ENCODE measurements at regions not wholly inside any gene's neighbourhood (a gene's known extent, or its start where the extent isn't known, plus 50 kb on each side); places are given as distances from the start of the nearest gene placed in this dataset.
"Not testable (repeated sequence)": the region's sequence is repeated elsewhere in the genome, so short reads cannot be mapped to it uniquely, and the experiment has no call there.

DNA sequence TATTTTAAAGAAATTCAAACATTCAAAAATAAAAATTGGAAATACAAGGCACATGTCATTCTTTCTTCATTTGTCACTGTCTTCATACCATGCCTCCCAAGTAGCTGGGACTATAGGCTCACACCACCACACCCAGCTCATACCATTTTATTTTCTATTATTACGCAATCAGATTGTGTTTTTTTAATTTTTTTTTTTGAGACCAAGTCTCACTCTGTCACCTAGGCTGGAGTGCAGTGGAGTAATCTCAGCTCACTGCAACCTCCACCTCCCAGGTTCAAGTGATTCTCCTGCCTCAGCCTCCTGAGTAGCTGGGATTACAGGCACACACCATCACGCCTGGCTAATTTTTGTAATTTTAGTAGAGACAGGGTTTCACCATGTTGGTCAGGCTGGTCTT, 526.1 kb downstream of the DTWD2 start:
- not testable (repeated sequence) for DNase-seq

GRCh38 chr5:118461436-118461835, 526.9 kb downstream of the DTWD2 start:
- DNase-seq, result no peak

GRCh38 chr5:118459490-118459889, 528.9 kb downstream of the DTWD2 start:
- no peak for DNase-seq

DNA sequence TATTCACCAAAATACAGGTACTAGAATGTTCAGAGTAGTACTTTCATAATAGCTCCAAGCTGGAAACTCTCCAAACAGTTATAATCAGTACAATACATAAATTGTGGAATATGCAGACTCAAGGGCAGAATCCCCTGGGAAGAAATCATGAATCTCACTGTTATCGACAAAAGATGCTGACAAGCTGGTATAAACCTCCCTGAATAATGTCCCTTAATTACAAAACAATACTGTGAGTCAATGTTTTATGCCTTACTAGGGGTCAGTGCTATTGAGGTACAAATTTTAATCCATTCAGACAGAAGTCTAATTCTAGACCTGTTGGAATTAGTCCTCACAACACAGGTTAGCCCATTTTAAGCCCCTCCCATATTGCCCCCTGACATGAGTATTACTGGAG, 532.3 kb downstream of the DTWD2 start:
- no peak for DNase-seq

DNA sequence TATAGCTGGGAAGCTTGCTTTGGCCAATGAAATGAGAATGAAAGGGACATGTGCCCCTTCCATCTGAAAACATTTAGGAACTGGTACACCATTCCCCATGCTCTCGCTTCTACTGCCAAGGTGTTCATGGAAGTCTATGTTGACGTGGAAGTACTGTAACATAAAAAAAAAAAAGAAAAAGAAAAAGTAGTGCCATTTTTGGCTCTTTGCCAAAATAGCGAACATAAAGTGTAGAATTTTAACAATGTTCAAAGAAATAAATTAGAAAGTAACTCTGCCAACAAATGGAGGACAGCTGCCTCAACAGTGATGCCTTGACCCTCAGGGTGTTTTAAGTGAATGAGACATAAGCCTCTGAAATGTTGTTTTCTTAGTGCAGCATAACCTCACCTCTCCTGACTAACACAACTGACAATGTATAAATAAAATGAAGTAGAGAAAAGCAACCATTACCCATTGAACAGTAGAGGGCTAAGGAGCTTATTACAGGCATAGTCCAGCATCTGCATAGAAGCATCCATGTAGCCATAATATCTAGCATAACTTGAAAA, 536.6 kb downstream of the DTWD2 start:
- DNase-seq, result no peak

GRCh38 chr5:118450554-118451332, 537.6 kb downstream of the DTWD2 start:
- DNase-seq, result no peak

DNA sequence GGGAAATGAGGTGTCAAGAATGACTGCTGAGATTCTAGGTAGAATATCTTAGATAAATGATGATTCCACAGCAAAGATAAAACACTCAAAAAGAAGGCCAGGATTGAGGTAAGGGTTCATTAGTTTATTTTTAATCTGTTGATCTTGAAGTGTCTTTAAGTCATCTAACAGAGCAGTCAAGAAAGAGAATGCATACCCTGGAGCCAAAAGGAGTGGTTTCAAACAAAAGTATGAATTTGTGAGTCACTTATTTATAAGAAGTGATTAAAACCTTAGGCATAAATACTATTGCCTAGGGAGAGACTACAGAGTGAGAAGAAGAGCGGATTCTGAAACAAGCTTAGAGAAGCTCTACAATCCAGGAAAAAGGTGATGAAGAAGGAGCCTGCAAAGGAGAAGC, 541.0 kb downstream of the DTWD2 start:
- DNase-seq, result no peak

DNA sequence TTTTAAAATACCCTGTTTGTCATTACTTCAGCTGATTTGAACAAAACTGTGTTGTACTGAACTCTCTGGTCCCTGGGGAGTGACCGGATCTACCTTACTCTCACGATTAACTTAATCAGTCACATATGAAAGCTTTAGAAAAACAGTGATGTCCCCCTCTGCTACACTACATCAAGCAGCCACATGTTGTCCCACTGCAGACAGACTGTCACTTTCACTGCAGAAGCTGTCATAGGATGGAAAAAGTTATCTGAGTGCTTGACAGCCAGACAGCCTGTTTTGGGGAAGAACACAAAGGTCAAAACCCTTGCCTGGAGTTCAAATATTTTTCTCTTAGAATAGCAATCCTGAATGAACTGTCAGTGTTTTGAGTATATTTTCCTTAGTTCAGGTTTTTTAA, 546.4 kb downstream of the DTWD2 start:
- no peak for DNase-seq

- DNase-seq, result no peak
Measured at GRCh38 chr5:118441034-118441433, 547.3 kb downstream of the DTWD2 start.

GRCh38 chr5:118440496-118440895, 547.9 kb downstream of the DTWD2 start:
- DNase-seq, result no peak

DNA sequence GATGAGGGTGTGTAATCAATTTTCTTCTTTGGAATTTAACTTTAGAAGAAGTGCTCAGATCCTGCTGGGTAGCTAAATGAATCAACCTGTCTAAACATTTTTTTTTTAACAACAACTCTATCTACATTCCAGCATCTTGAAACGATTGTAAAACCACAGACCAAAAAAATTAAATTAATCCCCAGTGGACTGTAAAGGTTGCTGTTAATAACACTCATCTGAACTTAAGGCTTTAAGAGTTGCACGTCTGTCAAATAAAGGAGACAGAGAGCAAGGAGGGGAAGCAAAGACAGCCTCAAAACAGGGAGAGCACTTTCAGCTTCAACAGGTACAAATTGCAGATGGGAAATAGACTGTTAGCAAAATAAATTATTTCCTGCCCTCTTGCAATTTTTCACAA, 548.5 kb downstream of the DTWD2 start:
- DNase-seq, result no peak

- DNase-seq, result no peak
Measured at GRCh38 chr5:118435131-118435530, 553.2 kb downstream of the DTWD2 start.

- no peak for DNase-seq
Measured at GRCh38 chr5:118434522-118434921, 553.8 kb downstream of the DTWD2 start.

- no peak for DNase-seq
Measured at GRCh38 chr5:118430076-118430475, 558.3 kb downstream of the DTWD2 start.

DNA sequence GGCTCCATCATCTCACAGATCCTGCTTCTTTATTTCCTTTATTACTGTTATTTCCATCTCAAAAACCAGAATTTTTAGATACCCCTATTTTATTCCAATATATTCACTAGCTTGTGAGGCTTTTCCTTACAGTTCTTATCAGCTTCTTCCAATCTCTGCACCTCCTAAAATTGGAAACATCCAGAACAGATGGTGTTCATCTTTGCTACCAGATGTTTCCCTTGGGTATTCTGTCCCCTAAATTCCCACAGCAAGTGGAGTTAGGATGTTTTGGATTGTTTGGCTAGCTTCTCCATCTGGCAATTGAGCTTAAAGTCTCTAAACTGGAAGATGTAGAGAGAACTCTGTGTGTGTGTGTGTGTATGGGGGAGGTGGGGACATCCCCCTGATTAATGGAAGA, 580.4 kb downstream of the DTWD2 start:
- DNase-seq, result no peak

DNA sequence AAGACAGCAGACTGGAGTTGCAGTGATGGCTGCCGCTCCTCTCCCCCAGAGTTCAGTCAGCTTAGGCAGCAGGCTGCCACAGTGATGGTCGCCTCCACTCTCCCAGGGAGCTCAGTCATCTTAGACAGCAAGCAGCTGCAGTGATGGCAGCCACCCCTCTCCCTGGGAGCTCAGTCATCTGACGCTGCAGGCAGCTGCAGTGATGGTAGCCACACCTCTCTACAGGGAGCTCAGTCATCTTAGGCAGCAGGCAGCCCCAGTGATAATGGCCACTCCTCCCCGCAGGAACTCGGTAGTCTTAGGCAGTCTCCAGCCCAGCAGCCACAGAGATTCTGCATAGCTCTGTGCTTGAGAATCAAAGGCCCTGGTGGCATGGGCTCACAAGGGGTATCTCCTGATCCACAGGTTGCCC, 582.7 kb downstream of the DTWD2 start:
- DNase-seq, result no peak

DNA sequence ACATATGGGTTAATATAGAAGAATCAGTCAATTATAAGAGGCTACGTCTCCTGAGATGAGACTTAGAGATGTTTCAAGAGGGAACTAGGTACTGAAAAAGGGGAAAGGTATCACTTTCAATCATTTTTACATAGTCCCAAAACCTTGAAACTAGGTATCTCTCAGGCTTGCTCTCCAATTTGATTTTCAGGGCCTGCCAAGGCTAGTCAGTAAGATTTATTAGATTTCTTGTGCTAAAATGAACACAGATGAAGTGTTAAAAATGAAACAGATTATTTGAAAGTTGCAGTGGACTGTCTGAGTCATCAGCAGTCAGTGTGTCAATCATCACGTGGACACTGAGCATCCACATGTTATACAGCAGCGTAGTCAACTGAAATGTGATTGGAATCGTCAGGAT, 591.1 kb downstream of the DTWD2 start:
- DNase-seq, result no peak

DNA sequence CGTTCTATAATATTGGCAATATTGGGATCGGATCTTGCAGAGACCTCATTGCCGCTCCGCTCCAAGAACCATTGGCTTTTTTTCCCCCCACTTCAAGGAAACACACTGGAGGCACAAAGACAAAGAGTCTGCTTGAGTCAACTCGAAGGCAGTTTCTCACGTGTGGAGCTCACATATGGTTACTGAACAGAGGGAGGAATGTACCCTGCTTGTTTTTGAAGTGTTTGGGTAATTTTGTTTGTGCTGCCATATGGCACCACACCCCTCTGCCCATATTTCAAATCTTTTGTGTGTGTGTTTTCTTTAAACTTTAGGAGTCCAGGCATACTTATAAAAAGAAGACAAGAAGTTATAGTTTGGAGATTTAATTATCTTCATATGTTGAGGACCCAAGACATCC, 595.9 kb downstream of the DTWD2 start:
- DNase-seq, result no peak

GRCh38 chr5:118382931-118383330, 605.4 kb downstream of the DTWD2 start:
- DNase-seq, result not testable (repeated sequence)

GRCh38 chr5:118379470-118379869, 608.9 kb downstream of the DTWD2 start:
- DNase-seq, result no peak

GRCh38 chr5:118378959-118379358, 609.4 kb downstream of the DTWD2 start:
- DNase-seq, result no peak

- no peak for DNase-seq
Measured at GRCh38 chr5:118377420-118377819, 610.9 kb downstream of the DTWD2 start.

DNA sequence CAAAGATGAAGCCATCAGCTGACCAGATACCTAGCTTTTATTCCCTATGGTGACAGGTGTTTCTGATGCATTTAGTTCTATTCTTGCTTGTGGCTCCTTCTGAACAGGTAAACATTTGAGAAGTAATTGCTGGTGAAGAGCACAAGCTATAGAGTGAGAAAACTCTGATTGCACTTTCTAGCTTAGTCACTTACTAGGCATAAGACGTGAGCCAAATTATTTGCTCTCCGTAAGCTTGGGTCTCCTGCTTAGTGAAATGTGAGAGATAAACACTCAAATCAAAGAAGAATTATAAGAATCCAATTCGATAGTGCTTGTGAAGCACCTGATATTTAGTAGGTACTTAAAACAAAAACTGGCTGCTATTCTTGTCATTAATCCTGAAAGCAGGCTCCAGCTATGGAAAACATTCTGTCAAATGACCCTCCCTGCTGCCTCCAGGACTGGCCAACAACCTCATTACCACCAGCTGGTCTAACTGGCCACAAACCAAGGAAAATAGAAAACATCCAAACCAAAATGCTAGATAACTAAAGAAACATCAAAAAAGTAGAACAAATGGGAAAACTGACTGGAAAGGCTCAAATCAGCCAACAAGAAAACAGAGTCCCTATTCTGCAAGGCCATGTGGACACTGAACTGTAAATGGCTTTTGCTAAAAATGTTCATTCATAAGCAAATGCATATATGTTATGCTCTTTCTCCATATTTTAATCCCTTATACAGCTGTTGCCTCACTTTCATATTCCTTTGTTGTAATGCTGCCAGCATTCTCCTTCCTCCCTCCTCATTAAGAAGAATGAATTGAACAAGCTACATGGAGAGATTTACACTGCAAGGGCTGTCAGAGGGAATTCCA, 616.1 kb downstream of the DTWD2 start:
- DNase-seq, result no peak

- DNase-seq, result no peak
Measured at GRCh38 chr5:118366429-118366828, 621.9 kb downstream of the DTWD2 start.

All from NCI-H2107 (cell line).